Vagina (tissue), 2 donors: ENCODE measurements at regions not wholly inside any gene's neighbourhood (a gene's known extent, or its start where the extent isn't known, plus 50 kb on each side); places are given as distances from the start of the nearest gene placed in this dataset.

ENCODE experiments used
- DNase-seq, 2 donors: peaks; one replicate each; pipeline ENCODE4 v3.0.0-alpha.2; 2017; ENCODE audit errors: extremely low spot score in 2 of 2
- H3K27ac ChIP-seq: fragments of 200-600 bp; sonication (generic); one replicate; pipeline ENCODE4 v1.5.1; 2019
- H3K27me3 ChIP-seq: fragments of 200-600 bp; sonication (generic); one replicate; pipeline ENCODE4 v1.5.1; 2019
- H3K36me3 ChIP-seq, 2 donors: fragments of 200-600 bp; sonication (generic); one replicate each; pipeline ENCODE4 v1.5.1; 2017 to 2019
- H3K4me1 ChIP-seq: fragments of 200-600 bp; sonication (generic); one replicate; pipeline ENCODE4 v1.5.1; 2019
- H3K4me3 ChIP-seq, 2 donors: fragments of 200-600 bp; sonication (generic); 1 replicate in 1 of 2; 2 replicates in 1 of 2; pipeline ENCODE4 v1.5.1; 2016 to 2019
- H3K9me3 ChIP-seq: fragments of 200-600 bp; sonication (generic); one replicate; pipeline ENCODE4 v1.5.1; 2019
- CTCF ChIP-seq, 3 experiments: fragments of 450-650 bp in 2 of 3; fragments of 200-600 bp in 1 of 3; sonication (generic) in 1 of 3; IDR thresholded peaks; one replicate each; pipeline ENCODE4 v1.5.1; 2017 to 2019; ENCODE audit warnings: antibody characterized with exemption in 3 of 3, mild to moderate bottlenecking in 2 of 3, moderate library complexity in 2 of 3
- POLR2A ChIP-seq, 2 donors: fragments of 450-650 bp; IDR thresholded peaks; one replicate each; pipeline ENCODE4 v1.6.1; 2017; ENCODE audit warnings: antibody characterized with exemption in 2 of 2, mild to moderate bottlenecking in 2 of 2, moderate library complexity in 2 of 2
- POLR2AphosphoS5 ChIP-seq, 2 donors: sonication (generic); formaldehyde crosslinking; IDR thresholded peaks; one replicate each; pipeline ENCODE4 v1.9.0; 2017; ENCODE audit warnings: antibody characterized with exemption in 2 of 2, mild to moderate bottlenecking in 2 of 2, low read depth in 1 of 2; ENCODE audit not compliant: insufficient read depth in 1 of 2
- intact Hi-C: fragments of 100-400 bp; cut with DNase I; formaldehyde crosslinking; loops from one replicate; pipeline ENCODE4 v1.15.1; 2023

- Histone ChIP-seq H3K4me1 (no peaks in the 10 kb centered on the region), H3K36me3 (no peaks in the 10 kb centered on the region), H3K27ac (no peak overlapping the region), H3K9me3 (no peaks in the 10 kb centered on the region), H3K27me3 (no peaks in the 10 kb centered on the region), H3K4me3 (no peak overlapping the region)
- no peak for TF ChIP-seq CTCF (IDR thresholded peaks at IDR 0.05)
- no peak for TF ChIP-seq POLR2A (IDR thresholded peaks at IDR 0.05)
- TF ChIP-seq POLR2AphosphoS5 (IDR thresholded peaks at IDR 0.05; ENCODE audit: insufficient read depth in 1 of 2, low read depth in 1 of 2): no peak
- intact Hi-C loops: no loop called here
- DNase-seq: no peak
Observed at GRCh38 chr6:101066481-101066880, 185.4 kb upstream of the ASCC3 start.

- TF ChIP-seq POLR2AphosphoS5 (IDR thresholded peaks at IDR 0.05; ENCODE audit: insufficient read depth in 1 of 2, low read depth in 1 of 2): no peak
- no peak for TF ChIP-seq CTCF (IDR thresholded peaks at IDR 0.05)
- Histone ChIP-seq H3K9me3 (no peaks in the 10 kb centered on the region), H3K4me3 (no peak overlapping the region), H3K36me3 (no peaks in the 10 kb centered on the region), H3K4me1 (no peaks in the 10 kb centered on the region), H3K27me3 (no peaks in the 10 kb centered on the region), H3K27ac (no peak overlapping the region)
- intact Hi-C loops: no loop called here
- DNase-seq: no peak
Observed at GRCh38 chr6:101069191-101069795, 188.2 kb upstream of the ASCC3 start.

- TF ChIP-seq CTCF (IDR thresholded peaks at IDR 0.05) (no peak), POLR2AphosphoS5 (IDR thresholded peaks at IDR 0.05; ENCODE audit: insufficient read depth in 1 of 2, low read depth in 1 of 2) (no peak), POLR2A (IDR thresholded peaks at IDR 0.05) (no peak)
- no peak for DNase-seq
- H3K9me3 ChIP-seq: no peaks in the 10 kb centered on the region
- H3K4me1 ChIP-seq: no peaks in the 10 kb centered on the region
- no peak overlapping the region for H3K4me3 ChIP-seq
- intact Hi-C loops: no loop called here
- no peaks in the 10 kb centered on the region for H3K27me3 ChIP-seq
- no peaks in the 10 kb centered on the region for H3K36me3 ChIP-seq
- no peak overlapping the region for H3K27ac ChIP-seq
Observed at GRCh38 chr6:101070044-101070608, 189.0 kb upstream of the ASCC3 start.

GRCh38 chr6:101077344-101077743, 196.2 kb upstream of the ASCC3 start:
- peaks cover 12% of the 10 kb centered on the region for H3K4me1 ChIP-seq
- H3K9me3 ChIP-seq: no peaks in the 10 kb centered on the region
- no peaks in the 10 kb centered on the region for H3K36me3 ChIP-seq
- no peak overlapping the region for H3K27ac ChIP-seq
- no peak overlapping the region for H3K4me3 ChIP-seq
- TF ChIP-seq POLR2AphosphoS5 (IDR thresholded peaks at IDR 0.05; ENCODE audit: insufficient read depth in 1 of 2, low read depth in 1 of 2) (no peak), CTCF (IDR thresholded peaks at IDR 0.05) (no peak)
- DNase-seq: no peak
- intact Hi-C loops: no loop called here
- no peaks in the 10 kb centered on the region for H3K27me3 ChIP-seq

- Histone ChIP-seq H3K36me3 (no peaks in the 10 kb centered on the region), H3K4me1 (peaks cover 12% of the 10 kb centered on the region), H3K27ac (no peak overlapping the region), H3K9me3 (no peaks in the 10 kb centered on the region), H3K27me3 (no peaks in the 10 kb centered on the region), H3K4me3 (no peak overlapping the region)
- no peak for DNase-seq
- intact Hi-C loops: no loop called here
- TF ChIP-seq POLR2A (IDR thresholded peaks at IDR 0.05) (no peak), CTCF (IDR thresholded peaks at IDR 0.05) (no peak)
Observed at GRCh38 chr6:101079696-101080270, 198.7 kb upstream of the ASCC3 start.
